ENCODE measurements at regions not wholly inside any gene's neighbourhood (a gene's known extent, or its start where the extent isn't known, plus 50 kb on each side); places are given as distances from the start of the nearest gene placed in this dataset.

DNA sequence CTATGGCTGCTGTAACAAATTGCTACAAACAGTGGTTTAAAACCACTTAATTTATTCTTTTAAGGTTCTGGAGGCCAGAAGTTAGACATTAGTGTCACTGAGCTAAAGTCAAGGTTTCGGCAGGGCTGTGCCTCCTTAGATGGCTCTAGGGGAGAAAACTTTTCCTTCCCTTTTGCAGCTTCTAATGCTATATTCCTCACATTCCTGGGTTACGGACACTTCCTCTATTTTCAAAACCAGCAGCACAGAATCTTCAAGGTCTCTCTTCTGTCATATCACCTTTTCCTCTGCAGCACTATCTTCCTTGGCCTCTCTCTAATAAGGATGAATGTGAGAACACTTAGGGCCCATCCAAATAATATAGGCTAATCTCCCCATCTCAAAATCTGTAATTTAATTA, 87.0 kb downstream of the C11orf87 start:
- Histone ChIP-seq H3K27ac (no peak overlapping the region), H3K9me2 (ENCODE audit: insufficient read depth) (no peaks in the 10 kb centered on the region), H3K36me3 (ENCODE audit: low read depth) (no peaks in the 10 kb centered on the region), H3K4me2 (no peak overlapping the region), H3K27me3 (ENCODE audit: insufficient read depth, low read depth) (no peaks in the 10 kb centered on the region), H3K9me3 (ENCODE audit: insufficient read depth, low read depth) (no peaks in the 10 kb centered on the region), H3F3A (ENCODE audit: insufficient read depth, low read depth) (no peaks in the 10 kb centered on the region), H3K4me1 (replicated peaks; ENCODE audit: insufficient read depth) (no peaks in the 10 kb centered on the region), H2AFZ (peak overlapping the region; percentile 12; the same call in 1 of the 2 replicates), H3K4me3 (no peak overlapping the region), H4K20me1 (ENCODE audit: insufficient read depth) (no peaks in the 10 kb centered on the region), H3K79me2 (ENCODE audit: low read depth) (no peaks in the 10 kb centered on the region)
- intact Hi-C loops (cut with micrococcal nuclease; ENCODE audit: unreplicated experiment), result no loop called here
- CTCF ChIA-PET, result no interaction called here
- no TSS peak for BruUV-seq (replicated peaks)
- DNase-seq, result no peak
- POLR2A ChIA-PET (ENCODE audit: unreplicated experiment), result no interaction called here
- no peak for TF ChIP-seq EZH2 (IDR thresholded peaks at IDR 0.05; ENCODE audit: low read depth)
- TF ChIP-seq, protein P1, sequence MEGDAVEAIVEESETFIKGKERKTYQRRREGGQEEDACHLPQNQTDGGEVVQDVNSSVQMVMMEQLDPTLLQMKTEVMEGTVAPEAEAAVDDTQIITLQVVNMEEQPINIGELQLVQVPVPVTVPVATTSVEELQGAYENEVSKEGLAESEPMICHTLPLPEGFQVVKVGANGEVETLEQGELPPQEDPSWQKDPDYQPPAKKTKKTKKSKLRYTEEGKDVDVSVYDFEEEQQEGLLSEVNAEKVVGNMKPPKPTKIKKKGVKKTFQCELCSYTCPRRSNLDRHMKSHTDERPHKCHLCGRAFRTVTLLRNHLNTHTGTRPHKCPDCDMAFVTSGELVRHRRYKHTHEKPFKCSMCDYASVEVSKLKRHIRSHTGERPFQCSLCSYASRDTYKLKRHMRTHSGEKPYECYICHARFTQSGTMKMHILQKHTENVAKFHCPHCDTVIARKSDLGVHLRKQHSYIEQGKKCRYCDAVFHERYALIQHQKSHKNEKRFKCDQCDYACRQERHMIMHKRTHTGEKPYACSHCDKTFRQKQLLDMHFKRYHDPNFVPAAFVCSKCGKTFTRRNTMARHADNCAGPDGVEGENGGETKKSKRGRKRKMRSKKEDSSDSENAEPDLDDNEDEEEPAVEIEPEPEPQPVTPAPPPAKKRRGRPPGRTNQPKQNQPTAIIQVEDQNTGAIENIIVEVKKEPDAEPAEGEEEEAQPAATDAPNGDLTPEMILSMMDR (conservative IDR thresholded peaks at IDR 0.05), result no peak

GRCh38 chr11:109510316-109510715, 88.3 kb downstream of the C11orf87 start:
- Histone ChIP-seq H3K27ac (no peak overlapping the region), H3K4me2 (no peak overlapping the region), H2AFZ (no peak overlapping the region), H3K79me2 (ENCODE audit: low read depth) (no peaks in the 10 kb centered on the region), H3F3A (ENCODE audit: insufficient read depth, low read depth) (no peaks in the 10 kb centered on the region), H3K27me3 (ENCODE audit: insufficient read depth, low read depth) (no peaks in the 10 kb centered on the region), H3K36me3 (ENCODE audit: low read depth) (no peaks in the 10 kb centered on the region), H3K4me1 (replicated peaks; ENCODE audit: insufficient read depth) (no peaks in the 10 kb centered on the region), H4K20me1 (ENCODE audit: insufficient read depth) (no peaks in the 10 kb centered on the region), H3K9me2 (ENCODE audit: insufficient read depth) (no peaks in the 10 kb centered on the region), H3K4me3 (no peak overlapping the region), H3K9me3 (ENCODE audit: insufficient read depth, low read depth) (no peaks in the 10 kb centered on the region)
- ChIA-PET CTCF (no interaction called here), POLR2A (ENCODE audit: unreplicated experiment) (no interaction called here)
- DNase-seq, result no peak
- no TSS peak for BruUV-seq (replicated peaks)
- no peak for TF ChIP-seq EZH2 (IDR thresholded peaks at IDR 0.05; ENCODE audit: low read depth)
- TF ChIP-seq, protein P1 (conservative IDR thresholded peaks at IDR 0.05), result no peak
- intact Hi-C loops (cut with micrococcal nuclease; ENCODE audit: unreplicated experiment), result no loop called here

DNA sequence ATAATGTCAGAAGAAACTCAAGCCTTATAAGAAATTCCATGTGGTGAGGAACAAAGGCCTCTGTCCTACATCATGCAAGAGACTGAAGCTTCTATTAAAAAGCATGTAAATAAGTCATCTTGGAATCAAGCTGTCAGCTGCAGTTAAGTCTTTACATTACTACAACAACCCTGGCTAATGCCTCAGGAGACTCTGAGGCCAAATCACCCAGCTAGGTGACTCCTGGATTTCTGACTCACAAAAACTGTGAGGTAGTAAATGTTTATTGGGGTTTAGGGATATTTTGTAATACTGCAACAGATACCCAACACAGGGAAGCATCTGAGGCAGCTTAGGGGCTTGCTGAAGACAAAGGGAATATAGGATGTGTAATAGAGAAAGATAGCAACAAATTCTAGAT, 89.6 kb downstream of the C11orf87 start:
- H3K4me3 ChIP-seq, result no peak overlapping the region
- no peak overlapping the region for H2AFZ ChIP-seq
- no TSS peak for BruUV-seq (replicated peaks)
- TF ChIP-seq EZH2 (IDR thresholded peaks at IDR 0.05; ENCODE audit: low read depth), result no peak
- TF ChIP-seq, protein P1 (conservative IDR thresholded peaks at IDR 0.05), result no peak
- intact Hi-C loops (cut with micrococcal nuclease; ENCODE audit: unreplicated experiment), result no loop called here
- ChIA-PET POLR2A (ENCODE audit: unreplicated experiment) (no interaction called here), CTCF (no interaction called here)
- no peak overlapping the region for H3K4me2 ChIP-seq
- DNase-seq, result no peak
- H3K27me3 ChIP-seq (ENCODE audit: insufficient read depth, low read depth), result no peaks in the 10 kb centered on the region
- no peaks in the 10 kb centered on the region for H3K9me3 ChIP-seq (ENCODE audit: insufficient read depth, low read depth)
- no peak overlapping the region for H3K27ac ChIP-seq
- H4K20me1 ChIP-seq (ENCODE audit: insufficient read depth), result no peaks in the 10 kb centered on the region
- no peaks in the 10 kb centered on the region for H3K36me3 ChIP-seq (ENCODE audit: low read depth)
- no peaks in the 10 kb centered on the region for H3K79me2 ChIP-seq (ENCODE audit: low read depth)
- H3K9me2 ChIP-seq (ENCODE audit: insufficient read depth), result no peaks in the 10 kb centered on the region
- H3K4me1 ChIP-seq (replicated peaks; ENCODE audit: insufficient read depth), result no peaks in the 10 kb centered on the region
- no peaks in the 10 kb centered on the region for H3F3A ChIP-seq (ENCODE audit: insufficient read depth, low read depth)

Data from PC-9 (cell line).